GM21786 (cell line): ENCODE measurements at regions not wholly inside any gene's neighbourhood (a gene's known extent, or its start where the extent isn't known, plus 50 kb on each side); places are given as distances from the start of the nearest gene placed in this dataset.

Source experiments
- ATAC-seq: cut with Tn5 transposase; IDR thresholded peaks from one replicate; pipeline ENCODE4 v1.9.1; 2021; ENCODE audit not compliant: unreplicated experiment

- no peak for ATAC-seq
These were observed 460.4 kb upstream of the NAALADL2 start for GRCh38 chr3:174398761-174399160.

- no peak for ATAC-seq
These were observed 455.3 kb upstream of the NAALADL2 start for GRCh38 chr3:174403831-174404230.

GRCh38 chr3:174408310-174408709 is 450.8 kb upstream of the NAALADL2 start:
- no peak for ATAC-seq

GRCh38 chr3:174409086-174409743 is 449.9 kb upstream of the NAALADL2 start:
- ATAC-seq, result no peak

GRCh38 chr3:174413062-174413912 is 445.8 kb upstream of the NAALADL2 start:
- ATAC-seq, result no peak

GRCh38 chr3:174414902-174415301 is 444.2 kb upstream of the NAALADL2 start:
- no peak for ATAC-seq

- no peak for ATAC-seq
These were observed 441.6 kb upstream of the NAALADL2 start for GRCh38 chr3:174417573-174417972.

GRCh38 chr3:174419216-174419615 is 439.9 kb upstream of the NAALADL2 start:
- ATAC-seq, result no peak

GRCh38 chr3:174423936-174424335 is 435.2 kb upstream of the NAALADL2 start:
- ATAC-seq, result no peak

GRCh38 chr3:174424656-174425055 is 434.5 kb upstream of the NAALADL2 start:
- ATAC-seq, result no peak

GRCh38 chr3:174425422-174425821 is 433.7 kb upstream of the NAALADL2 start:
- ATAC-seq, result no peak

GRCh38 chr3:174430986-174431385 is 428.1 kb upstream of the NAALADL2 start:
- no peak for ATAC-seq

- ATAC-seq, result no peak
These were observed 427.4 kb upstream of the NAALADL2 start for GRCh38 chr3:174431717-174432116.

- no peak for ATAC-seq
These were observed 422.8 kb upstream of the NAALADL2 start for GRCh38 chr3:174436367-174436766.

GRCh38 chr3:174438501-174439145 is 420.5 kb upstream of the NAALADL2 start:
- ATAC-seq, result no peak

- no peak for ATAC-seq
These were observed 419.5 kb upstream of the NAALADL2 start for GRCh38 chr3:174439331-174440252.

- ATAC-seq, result no peak
These were observed 418.9 kb upstream of the NAALADL2 start for GRCh38 chr3:174440253-174440701.

GRCh38 chr3:174440741-174441587 is 418.2 kb upstream of the NAALADL2 start:
- peak; percentile 67 for ATAC-seq

GRCh38 chr3:174441588-174442301 is 417.4 kb upstream of the NAALADL2 start:
- no peak for ATAC-seq
